HepG2 (cell line): ENCODE measurements at regions not wholly inside any gene's neighbourhood (a gene's known extent, or its start where the extent isn't known, plus 50 kb on each side); places are given as distances from the start of the nearest gene placed in this dataset.

Experiments
- DMAP1 ChIP-seq: IDR thresholded peaks from 2 replicates; pipeline ENCODE4 v1.6.1; 2016
- ELF1 ChIP-seq: sonication (generic); formaldehyde crosslinking; IDR thresholded peaks from 2 replicates; pipeline ENCODE4 v1.4.0; 2020; ENCODE audit warnings: missing genetic modification reagents
- NFIC ChIP-seq: IDR thresholded peaks from 2 replicates; pipeline ENCODE4 v1.6.1; 2012; ENCODE audit warnings: mild to moderate bottlenecking, low read length, inconsistent platforms
- NFYB ChIP-seq: sonication (generic); formaldehyde crosslinking; IDR thresholded peaks from 2 replicates; pipeline ENCODE4 v1.4.0; 2020; ENCODE audit warnings: missing genetic modification reagents
- TAF15 ChIP-seq: fragments of 200-400 bp; formaldehyde crosslinking; IDR thresholded peaks from one replicate; pipeline ENCODE4 v1.6.1; 2018; ENCODE audit warnings: mild to moderate bottlenecking, low read depth, low read length; ENCODE audit not compliant: poor library complexity, severe bottlenecking
- TBX2 ChIP-seq: sonication (generic); formaldehyde crosslinking; IDR thresholded peaks from 2 replicates; pipeline ENCODE4 v1.5.0; 2020; ENCODE audit warnings: missing genetic modification reagents, mild to moderate bottlenecking, borderline replicate concordance
- ZNF280D ChIP-seq: sonication (generic); formaldehyde crosslinking; IDR thresholded peaks from 2 replicates; pipeline ENCODE4 v1.5.1; 2020; ENCODE audit warnings: mild to moderate bottlenecking, missing genetic modification reagents
- ZNF33A ChIP-seq: sonication (generic); formaldehyde crosslinking; IDR thresholded peaks from 2 replicates; pipeline ENCODE4 v1.5.1; 2020; ENCODE audit warnings: missing genetic modification reagents, mild to moderate bottlenecking, moderate library complexity, borderline replicate concordance
- ZNF430 ChIP-seq: sonication (generic); formaldehyde crosslinking; IDR thresholded peaks from 2 replicates; pipeline ENCODE4 v1.9.0; 2021; ENCODE audit warnings: mild to moderate bottlenecking, missing genetic modification reagents
- ZNF552 ChIP-seq: sonication (generic); formaldehyde crosslinking; IDR thresholded peaks from 2 replicates; pipeline ENCODE4 v1.9.0; 2022; ENCODE audit warnings: missing genetic modification reagents, mild to moderate bottlenecking, borderline replicate concordance
- ZNF776 ChIP-seq: sonication (generic); formaldehyde crosslinking; IDR thresholded peaks from 2 replicates; pipeline ENCODE4 v1.4.0; 2020; ENCODE audit warnings: mild to moderate bottlenecking, missing genetic modification reagents
- TF ChIP-seq, protein P1 (sequence below), 2 experiments: sonication (generic) in 1 of 2; formaldehyde crosslinking in 1 of 2; IDR thresholded peaks; 2 replicates each; pipeline versions ENCODE4 v1.4.0 to v1.6.1; 2016 to 2020; ENCODE audit warnings: borderline replicate concordance in 1 of 2, low read depth in 1 of 2, mild to moderate bottlenecking in 1 of 2, missing genetic modification reagents in 1 of 2
- TF ChIP-seq, protein P2 (sequence below): sonication (generic); formaldehyde crosslinking; IDR thresholded peaks from 2 replicates; pipeline ENCODE4 v1.8.1; 2023; ENCODE audit warnings: mild to moderate bottlenecking, moderate library complexity, missing genetic modification reagents
- TF ChIP-seq, protein P3 (sequence below): sonication (generic); formaldehyde crosslinking; IDR thresholded peaks from 2 replicates; pipeline ENCODE4 v1.5.0; 2020; ENCODE audit warnings: mild to moderate bottlenecking, missing genetic modification reagents, moderate library complexity

- TF ChIP-seq, protein P1, sequence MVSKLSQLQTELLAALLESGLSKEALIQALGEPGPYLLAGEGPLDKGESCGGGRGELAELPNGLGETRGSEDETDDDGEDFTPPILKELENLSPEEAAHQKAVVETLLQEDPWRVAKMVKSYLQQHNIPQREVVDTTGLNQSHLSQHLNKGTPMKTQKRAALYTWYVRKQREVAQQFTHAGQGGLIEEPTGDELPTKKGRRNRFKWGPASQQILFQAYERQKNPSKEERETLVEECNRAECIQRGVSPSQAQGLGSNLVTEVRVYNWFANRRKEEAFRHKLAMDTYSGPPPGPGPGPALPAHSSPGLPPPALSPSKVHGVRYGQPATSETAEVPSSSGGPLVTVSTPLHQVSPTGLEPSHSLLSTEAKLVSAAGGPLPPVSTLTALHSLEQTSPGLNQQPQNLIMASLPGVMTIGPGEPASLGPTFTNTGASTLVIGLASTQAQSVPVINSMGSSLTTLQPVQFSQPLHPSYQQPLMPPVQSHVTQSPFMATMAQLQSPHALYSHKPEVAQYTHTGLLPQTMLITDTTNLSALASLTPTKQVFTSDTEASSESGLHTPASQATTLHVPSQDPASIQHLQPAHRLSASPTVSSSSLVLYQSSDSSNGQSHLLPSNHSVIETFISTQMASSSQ (IDR thresholded peaks at IDR 0.05; ENCODE audit: low read depth) = no peak
- TF ChIP-seq, protein P1 (CRISPR knock-in tag; IDR thresholded peaks at IDR 0.05; ENCODE audit: borderline replicate concordance) = peak; percentile 38; the same call in 1 of the 2 replicates
- TF ChIP-seq NFIC (no peak), ZNF33A (no peak), TAF15 (no peak), TBX2 (CRISPR knock-in tag) (peak; percentile 53), ZNF430 (CRISPR knock-in tag) (no peak), ZNF776 (CRISPR knock-in tag) (peak; percentile 78; the same call in 1 of the 2 replicates), ZNF280D (0 out of 2 replicates have a peak, but pooled peaks have one; percentile 44), ELF1 (peak; percentile 58), NFYB (CRISPR knock-in tag) (no peak; the same call in 1 of the 2 replicates), DMAP1 (peak; percentile 76), ZNF552 (CRISPR knock-in tag) (peak; percentile 77; the same call in 1 of the 2 replicates)
- TF ChIP-seq, protein P2, sequence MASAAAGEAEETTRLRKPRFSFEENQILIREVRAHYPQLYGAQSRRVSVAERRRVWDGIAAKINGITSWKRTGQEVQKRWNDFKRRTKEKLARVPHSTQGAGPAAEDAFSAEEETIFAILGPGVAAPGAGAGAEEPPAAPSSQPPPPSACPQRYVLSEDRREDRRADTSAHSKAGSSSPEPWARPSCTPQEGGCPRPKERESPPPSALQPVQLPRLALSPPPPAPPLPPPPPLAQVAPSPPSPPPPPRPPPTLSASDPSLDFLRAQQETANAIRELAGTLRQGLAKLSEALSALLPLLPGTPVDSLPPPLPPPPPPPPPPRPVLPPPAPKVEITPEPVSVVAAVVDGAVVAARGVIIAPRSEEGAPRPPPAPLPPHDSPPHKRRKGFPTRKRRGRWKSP (CRISPR knock-in tag) = peak; percentile 91; the same call in 1 of the 2 replicates
- TF ChIP-seq, protein P3, sequence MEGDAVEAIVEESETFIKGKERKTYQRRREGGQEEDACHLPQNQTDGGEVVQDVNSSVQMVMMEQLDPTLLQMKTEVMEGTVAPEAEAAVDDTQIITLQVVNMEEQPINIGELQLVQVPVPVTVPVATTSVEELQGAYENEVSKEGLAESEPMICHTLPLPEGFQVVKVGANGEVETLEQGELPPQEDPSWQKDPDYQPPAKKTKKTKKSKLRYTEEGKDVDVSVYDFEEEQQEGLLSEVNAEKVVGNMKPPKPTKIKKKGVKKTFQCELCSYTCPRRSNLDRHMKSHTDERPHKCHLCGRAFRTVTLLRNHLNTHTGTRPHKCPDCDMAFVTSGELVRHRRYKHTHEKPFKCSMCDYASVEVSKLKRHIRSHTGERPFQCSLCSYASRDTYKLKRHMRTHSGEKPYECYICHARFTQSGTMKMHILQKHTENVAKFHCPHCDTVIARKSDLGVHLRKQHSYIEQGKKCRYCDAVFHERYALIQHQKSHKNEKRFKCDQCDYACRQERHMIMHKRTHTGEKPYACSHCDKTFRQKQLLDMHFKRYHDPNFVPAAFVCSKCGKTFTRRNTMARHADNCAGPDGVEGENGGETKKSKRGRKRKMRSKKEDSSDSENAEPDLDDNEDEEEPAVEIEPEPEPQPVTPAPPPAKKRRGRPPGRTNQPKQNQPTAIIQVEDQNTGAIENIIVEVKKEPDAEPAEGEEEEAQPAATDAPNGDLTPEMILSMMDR (CRISPR knock-in tag) = peak; percentile 98
These were observed 95.9 kb upstream of the CALM2 start (continued) for GRCh38 chr2:47272031-47272864.
